GM21447 (cell line): ENCODE measurements at regions not wholly inside any gene's neighbourhood (a gene's known extent, or its start where the extent isn't known, plus 50 kb on each side); places are given as distances from the start of the nearest gene placed in this dataset.
"Not testable (repeated sequence)": the region's sequence is repeated elsewhere in the genome, so short reads cannot be mapped to it uniquely, and the experiment has no call there.

Source experiments
- ATAC-seq: cut with Tn5 transposase; IDR thresholded peaks from one replicate; pipeline ENCODE4 v1.9.1; 2021; ENCODE audit not compliant: unreplicated experiment

DNA sequence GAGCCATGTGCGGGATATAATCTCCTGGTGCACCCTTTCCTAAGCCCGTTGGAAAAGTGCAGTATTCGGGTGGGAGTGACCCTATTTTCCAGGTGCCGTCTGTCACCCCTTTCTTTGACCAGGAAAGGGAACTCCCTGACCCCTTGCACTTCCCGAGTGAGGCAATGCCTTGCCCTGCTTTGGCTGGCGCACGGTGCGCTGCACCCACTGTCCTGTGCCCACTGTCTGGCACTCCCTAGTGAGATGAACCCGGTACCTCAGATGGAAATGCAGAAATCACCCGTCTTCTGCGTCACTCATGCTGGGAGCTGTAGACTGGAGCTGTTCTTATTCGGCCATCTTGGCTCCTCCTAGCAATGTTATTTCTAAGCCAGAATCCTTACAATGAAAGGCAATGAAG, 121.1 kb downstream of the TAF11L14 start:
- not testable (repeated sequence) for ATAC-seq

DNA sequence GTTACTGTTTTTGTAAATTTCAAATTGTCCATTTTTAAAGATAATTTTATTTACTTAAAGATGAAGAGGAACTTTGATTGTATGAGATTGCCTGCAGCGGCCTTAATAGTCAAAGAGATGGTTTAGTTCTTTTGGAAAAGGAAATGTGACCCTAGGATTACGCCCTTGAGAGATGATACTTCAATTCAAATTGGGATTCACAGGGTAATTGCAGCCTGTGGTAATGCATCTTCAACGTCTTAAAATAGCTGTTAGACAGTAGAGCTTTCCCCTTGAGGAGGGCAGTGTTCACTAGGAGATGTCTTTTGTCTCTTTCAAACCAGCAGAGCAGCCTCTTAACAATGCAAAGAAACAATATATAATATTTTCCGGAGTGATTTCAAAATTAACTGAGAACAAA, 127.1 kb downstream of the TAF11L14 start:
- no peak for ATAC-seq

DNA sequence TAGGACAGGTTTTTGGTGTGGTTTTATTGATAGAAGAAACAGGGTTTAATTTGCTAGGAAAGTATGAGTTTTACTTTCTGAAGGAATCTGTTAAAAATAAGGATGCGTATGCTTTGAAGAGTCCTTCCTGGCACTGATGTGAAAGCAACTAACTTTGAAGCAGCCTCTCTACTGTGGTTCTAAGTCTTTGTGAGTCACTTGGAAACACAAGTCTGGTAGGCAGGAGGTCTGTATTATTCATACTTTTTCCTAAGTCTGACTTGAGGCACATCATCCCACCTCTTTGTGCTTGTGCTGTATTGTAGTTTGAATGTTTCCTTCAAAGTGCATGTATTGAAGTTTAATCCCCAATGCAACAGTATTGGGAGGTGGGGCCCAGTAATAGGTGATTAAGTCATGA, 129.0 kb downstream of the TAF11L14 start:
- no peak for ATAC-seq

DNA sequence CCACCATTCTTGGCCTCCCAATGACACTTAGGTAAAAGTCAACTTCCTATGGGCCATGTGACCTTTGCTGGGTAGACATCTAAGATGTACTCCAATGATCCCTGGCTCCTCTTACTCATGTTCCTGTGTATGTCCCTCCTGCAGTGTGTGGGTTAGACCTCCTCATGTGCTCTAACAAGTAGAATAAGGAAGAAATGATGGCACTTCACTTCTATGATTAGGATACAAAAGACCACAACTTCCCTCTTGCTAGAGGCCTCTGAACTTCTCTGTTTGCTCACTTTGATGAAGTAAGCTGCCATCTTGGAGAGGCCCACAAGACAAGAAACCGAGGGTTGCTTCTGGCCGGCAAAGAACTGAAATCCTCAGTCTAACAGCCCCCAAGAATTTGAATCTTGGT, 131.8 kb downstream of the TAF11L14 start:
- ATAC-seq, result no peak

DNA sequence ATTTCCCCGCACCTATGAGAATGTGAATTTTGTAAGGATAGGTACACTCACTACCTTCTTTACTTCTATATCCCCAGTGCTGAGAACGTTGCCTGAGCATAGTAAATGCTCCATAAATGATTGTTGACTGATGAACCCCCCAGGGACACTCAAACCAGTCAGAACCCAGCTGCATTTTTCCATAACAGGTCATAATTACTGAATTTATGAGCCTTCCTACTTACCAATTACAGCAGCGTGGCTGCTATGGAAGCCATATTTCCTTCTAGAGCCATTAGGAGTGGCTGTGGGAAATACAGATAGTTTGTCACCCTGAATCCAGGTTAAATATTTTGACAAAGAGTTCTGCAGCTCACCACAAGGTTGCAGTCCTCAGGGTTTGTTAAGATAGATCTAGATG, 135.0 kb downstream of the TAF11L14 start:
- ATAC-seq, result no peak

DNA sequence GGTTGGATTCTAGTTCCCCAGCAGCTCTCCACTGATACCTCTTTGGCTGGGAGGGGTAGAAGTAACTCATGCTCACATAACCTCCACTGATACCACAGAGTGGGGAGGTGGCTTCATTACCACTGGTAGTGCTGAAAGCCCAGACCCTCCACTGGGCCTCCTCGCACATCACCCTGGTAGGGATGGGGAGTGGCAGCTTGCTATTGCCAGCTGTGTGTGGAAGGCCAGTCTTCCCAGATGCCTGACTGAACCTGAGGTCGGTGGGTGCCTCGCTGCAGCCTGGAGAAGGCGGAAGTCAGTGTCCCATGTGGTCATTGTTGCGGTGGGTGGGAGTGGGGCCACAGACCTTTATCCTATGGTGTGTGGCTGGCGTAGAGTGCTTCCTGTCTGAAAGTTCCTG, 138.0 kb downstream of the TAF11L14 start:
- ATAC-seq, result no peak

DNA sequence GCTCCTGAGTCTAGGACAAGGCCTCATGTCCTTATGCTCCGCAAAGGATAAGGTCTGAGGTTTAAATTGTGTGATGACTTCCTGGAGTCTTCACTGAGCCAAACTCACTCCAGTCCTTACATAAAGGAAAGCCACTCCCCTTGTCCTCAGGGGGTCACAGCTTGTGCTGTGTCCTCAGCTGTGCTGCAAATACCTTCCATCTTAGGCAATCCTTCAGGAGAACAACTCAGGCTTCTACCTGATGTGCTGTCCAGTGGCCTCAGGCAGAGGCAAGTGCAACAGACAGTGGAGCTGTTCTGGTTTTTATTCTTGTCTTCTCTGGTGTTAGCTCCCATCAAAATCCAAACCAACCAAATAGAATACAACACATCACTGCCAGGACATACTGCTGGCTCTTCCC, 151.5 kb downstream of the TAF11L14 start:
- ATAC-seq, result no peak

DNA sequence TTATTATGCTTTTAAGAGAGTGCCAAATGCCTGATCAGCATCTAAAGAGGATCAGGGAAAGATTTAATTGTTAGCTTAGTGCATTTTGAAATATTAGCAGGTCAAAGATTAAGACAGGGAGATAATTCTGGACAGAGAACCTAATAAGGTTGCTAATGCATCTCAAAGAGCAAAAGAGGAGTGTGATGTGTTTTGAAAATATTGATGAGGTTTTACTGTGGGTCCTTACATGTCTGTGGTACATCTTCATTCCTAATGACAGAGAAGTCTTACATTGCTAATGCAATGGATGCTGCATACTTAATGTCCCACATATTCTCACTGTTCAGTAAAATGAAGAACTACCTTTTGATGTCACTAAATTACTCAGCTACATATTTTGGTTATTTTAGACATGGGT, 154.1 kb downstream of the TAF11L14 start:
- no peak for ATAC-seq

DNA sequence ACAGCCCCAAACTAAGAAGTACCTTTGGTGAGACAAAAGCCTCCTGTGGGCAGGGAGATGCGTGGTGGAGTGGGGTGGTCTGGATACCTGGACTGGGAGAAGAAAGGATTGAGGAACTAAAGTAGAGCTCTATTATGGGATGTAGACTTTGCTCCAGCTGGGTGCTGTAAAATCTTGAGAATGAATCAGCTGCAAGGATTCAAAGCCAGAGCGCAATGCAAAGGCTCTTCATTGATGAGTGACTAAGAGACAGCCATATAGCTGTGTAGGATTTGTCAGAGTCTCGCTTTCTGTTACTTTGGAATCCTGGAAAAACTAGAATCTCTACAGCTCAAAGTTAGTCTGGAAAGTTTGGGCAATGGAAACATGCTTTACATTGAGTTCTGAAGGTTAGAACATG, 159.9 kb downstream of the TAF11L14 start:
- ATAC-seq, result no peak

DNA sequence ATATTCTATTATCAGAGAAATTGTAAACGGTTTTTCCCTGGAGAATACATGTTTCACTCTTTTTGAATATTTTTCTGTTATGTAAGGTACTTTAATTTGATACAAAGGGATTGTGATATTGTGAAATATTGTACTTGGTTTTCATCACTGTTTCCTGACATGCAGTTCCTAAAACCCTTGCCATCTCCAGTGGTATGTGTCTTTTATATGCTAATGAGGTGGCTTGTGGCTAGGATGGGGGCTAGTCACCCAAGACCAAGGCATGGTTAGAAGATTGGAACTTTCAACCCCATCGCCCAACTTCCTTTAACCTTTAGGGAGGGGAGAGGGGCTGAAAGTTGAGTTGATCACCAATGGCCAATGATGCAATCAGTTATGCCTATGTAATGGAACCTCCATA, 160.6 kb downstream of the TAF11L14 start:
- no peak for ATAC-seq

DNA sequence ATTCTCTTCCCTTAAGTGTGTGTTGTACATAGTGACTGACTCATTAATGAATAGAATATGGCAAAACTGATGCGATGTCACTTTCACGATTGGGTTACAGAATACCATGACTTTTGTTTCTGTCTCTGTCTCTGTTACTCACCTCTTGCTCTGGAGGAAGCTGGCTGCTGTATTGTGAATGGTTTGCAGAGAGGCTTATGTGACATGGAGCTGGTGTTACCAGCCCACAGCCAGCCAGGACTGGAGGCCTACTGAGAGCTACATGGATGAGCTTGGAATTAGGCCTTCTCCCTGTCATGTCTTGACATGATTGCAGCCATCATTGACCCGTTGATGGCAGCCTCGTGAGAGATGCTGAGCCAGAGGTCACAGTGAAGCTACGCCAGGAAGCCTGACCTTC, 161.9 kb downstream of the TAF11L14 start:
- ATAC-seq, result no peak

DNA sequence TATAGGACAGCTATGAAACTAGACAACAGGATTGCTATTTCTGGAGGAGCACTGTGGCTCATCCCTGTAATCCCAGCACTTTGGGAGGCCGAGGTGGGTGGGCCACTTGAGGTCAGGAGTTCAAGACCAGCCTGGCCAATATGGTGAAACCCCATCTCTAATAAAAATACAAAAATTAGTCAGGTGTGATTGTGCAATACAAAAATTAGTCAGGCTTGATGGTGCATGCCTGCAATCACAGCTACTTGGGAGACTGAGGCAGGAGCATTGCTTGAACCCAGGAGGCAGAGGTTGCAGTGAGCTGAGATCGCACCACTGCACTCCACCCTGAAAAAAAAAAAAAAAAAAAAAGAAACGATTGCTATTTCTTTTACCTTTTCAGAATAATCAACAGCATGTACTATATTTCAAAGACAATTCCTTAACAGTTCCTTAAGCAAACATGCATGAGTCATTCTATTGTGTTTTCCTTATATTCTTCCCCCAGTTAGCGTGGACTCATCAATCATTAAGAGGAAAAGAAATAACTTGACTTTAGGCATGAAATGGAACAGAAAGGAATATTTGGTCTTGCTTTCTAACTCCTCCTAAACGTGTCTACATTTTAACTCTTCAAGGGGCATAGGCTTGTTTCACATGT, 162.6 kb downstream of the TAF11L14 start:
- ATAC-seq, result no peak

DNA sequence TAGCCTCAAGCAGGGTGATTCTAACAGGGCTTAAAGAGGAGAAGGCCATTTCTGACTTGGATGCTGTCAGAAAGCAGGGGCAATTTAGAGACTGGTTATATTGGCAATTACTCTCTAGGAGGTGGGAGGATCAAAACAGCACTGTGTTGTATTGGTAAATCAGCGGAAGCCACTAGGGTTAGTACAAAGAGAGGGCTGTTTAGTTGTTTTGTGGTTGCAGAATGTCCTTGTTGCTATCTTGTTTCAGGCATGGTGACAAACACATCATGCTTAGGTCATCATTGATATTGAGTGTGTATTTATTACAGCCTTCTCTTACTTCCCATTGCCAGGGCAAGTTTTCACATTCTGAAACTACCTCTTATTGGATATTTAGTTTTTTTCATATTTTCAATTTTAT, 165.3 kb downstream of the TAF11L14 start:
- ATAC-seq, result no peak

DNA sequence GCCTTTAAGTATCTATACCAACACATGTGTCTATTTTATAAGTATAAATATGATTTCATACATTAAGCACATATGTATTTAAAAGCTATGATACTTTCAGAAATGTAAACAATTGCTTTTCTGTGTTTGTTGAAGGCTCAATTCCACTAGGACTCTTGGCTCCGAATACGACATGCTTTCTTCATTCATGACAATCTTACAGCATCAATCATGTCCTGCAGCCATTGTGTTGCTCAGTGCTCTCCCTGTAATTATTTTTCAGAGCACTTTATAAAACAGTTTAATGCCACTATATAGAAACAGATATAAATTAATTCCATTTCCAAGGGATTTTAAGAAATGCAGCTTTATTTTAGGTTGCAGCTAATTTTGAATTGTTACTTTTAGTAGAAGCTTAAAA, 167.3 kb downstream of the TAF11L14 start:
- ATAC-seq, result no peak

DNA sequence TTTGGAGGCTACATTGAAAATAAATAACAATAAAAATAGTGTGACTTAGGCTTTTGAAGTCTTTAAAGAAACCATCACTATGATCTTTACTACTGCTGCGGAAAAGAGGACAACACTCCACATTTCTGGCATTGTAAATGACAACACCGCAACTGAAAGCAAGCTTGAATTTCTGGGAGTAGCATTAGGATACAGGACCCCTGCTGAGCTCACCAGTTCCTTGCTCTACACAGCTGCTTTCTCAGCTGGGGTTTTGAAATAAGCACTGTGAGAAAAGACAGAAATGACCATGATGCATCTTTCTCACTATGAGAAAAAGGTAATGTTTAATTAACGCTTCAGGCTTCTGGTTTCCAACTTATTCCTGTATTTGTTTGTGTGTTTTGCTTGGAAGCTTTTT, 168.0 kb downstream of the TAF11L14 start:
- no peak for ATAC-seq

DNA sequence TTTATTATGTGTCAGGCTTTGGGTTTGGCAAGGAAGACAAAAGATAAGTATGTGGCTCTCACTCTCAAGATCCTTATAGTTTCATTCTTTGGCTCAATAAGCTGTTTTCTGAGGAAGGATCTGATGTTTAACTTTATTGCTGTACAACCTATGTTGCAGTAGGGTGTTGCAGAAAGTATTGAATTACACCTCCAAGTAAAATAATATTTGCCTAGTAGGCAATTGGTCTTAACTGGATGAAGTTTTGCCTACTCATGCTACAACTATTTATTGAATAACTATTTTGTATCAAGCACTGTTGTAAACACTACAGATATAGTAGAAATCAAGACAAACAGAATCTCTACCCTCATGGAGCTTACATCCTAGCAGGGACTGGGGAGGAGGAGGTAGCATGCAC, 169.7 kb downstream of the TAF11L14 start:
- no peak for ATAC-seq

DNA sequence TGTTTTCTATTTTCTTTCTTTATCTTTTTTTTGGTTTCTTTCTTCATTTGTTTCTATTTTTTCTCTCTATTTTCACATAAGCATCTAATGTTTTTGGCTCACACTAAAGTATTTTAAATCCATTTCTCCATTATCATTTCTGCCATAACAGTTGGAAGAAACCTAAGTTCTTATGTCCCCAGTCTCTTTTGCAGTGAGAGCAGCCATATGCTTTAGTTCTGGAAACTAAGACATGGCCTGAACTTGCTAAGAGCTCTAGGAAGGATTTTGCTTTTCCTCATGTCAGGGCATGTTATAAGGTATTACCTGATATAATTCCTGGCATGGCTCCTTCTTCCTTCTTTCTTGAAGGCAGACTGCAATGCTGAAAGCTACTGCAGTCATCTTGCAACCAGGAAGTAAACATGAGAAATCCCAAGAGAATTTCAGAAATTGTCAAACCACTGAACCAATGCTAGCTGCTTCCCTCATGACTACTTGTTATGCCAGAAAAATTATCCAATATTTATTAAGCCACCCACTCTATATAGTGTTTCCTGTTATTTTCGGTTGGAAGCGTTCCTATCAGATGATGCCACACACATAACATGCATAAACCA, 171.1 kb downstream of the TAF11L14 start:
- no peak for ATAC-seq

DNA sequence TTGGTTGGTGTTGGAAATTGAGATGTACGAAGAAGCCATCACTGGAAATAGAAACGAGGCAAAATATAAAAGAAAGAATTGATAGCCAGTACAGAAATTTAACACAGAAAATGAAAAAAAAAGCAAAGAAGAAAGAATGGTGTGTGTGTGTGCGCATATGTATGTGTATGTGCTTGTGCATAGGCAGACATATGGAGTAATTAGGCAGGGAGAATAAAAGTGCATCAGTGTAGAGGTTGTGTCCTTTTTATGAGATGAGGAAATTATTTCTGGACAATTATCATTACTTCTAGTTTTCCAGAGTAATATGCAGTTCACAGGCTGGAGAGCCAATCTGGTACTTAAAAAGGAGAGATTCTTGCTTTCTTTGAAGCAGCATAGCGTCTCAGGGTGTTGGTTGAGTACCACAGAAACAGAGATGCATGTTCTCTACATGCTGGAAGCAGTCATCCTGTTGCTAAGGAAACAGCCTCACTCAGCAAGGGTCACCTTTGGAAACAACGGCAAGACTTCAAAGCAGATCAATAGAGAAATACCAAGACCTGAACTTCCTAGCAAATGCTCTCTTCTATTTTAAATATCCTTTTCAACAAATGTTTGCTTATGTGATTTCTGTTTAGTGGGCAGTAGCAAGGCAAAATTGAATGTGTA, 172.7 kb downstream of the TAF11L14 start:
- ATAC-seq, result no peak

DNA sequence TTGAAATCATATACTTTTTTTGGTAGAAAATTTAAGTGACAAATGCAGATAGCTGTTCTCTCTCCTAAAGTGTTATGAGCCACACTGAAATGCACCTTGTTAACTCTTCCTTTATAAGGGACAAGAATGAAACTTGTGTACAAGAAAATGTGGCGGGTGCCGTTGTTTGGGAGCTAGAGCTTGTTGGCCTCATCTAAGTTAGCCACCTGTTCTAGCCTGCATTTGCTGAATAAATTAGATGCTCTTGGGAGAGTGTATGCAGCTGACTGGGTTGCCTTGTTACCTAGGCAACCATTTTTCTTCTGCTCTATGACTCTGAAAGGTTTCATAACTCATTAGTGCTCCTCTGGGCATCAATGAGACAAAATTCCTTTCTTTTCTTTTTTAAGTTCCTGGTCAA, 174.3 kb downstream of the TAF11L14 start:
- ATAC-seq, result no peak

DNA sequence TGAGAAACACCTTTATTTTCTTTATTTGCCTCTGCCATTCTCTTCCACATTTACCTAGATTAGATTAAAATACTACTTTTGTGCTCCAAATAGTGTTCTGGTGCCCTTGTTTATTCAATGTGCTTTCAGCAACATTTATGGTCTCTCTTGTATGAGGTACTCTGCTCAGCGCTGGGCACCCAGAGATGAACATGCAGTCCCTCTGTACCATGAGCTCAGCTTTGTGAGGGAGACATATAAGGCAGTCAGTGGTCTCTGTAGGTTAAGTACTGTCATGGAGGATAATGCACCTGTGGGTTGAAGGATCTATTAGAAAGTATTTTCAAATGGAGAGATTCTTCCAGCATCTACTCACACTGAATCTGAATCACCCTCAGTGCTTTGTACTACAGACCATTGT, 176.5 kb downstream of the TAF11L14 start:
- ATAC-seq, result no peak

DNA sequence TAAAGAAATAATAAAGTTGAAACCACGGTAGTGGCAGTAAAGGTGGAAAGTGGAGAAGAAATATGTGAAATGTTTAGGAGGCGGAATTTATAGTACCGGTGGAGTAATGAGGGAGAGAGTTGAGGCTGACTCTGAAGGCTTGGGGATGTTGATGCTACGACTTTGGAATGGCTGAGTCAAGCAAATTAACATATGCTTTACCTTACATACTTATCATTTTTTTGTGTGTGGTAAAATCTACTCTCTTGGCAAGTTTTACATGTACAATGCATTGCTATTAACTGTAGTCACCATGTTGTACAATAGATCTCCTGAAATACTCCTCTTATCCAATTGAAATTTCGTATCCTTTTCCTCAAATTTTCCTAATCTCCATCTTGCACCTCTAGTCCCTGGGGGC, 179.0 kb downstream of the TAF11L14 start:
- ATAC-seq, result no peak

DNA sequence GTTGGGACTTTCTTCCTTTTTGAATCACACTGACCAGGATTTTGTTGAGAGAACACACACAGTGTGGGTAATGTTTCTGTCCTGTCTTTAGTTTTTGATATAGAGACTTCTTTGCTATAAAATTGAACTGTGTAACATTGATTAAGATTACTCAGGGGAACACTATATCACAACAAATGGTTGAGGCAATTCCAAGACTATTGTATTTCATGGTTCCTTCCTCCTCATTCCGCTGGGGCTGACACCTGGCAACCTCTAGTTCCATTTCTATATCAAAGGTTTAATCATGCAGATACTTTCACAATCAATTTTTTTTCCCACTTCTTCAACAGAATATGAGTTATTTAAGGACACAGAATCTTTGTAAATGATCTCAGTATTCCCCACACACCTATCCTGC, 182.2 kb downstream of the TAF11L14 start:
- ATAC-seq, result no peak

DNA sequence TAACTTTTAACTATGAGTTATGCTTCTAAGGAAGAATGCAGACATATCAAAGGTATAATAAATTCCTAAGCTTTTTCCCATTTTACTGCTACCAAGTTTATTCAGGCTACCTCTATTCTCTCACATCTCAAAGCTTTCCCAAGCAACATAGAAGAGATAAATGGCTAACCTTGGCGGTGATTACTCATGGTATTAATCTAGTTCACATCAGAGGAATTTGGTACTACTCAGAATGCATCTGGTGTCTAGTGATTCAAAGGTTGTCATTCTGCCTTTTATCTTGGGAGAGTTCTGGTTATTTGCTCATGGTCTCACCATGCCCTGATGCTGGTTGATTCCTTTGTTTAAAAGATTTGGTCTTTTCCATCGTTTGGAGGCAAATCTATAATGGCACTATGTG, 182.7 kb downstream of the TAF11L14 start:
- ATAC-seq, result no peak
